Epithelial cell of proximal tubule (primary cell): ENCODE measurements at regions not wholly inside any gene's neighbourhood (a gene's known extent, or its start where the extent isn't known, plus 50 kb on each side); places are given as distances from the start of the nearest gene placed in this dataset.
A peak's percentile ranks its signal among the peaks of the same experiment; 100 is the strongest.

ENCODE experiments used
- DNase-seq: peaks from one replicate; pipeline ENCODE4 v3.0.0-alpha.2; 2011; ENCODE audit warnings: low read depth
- H3K4me3 ChIP-seq: 2 replicates; pipeline ENCODE4 v1.5.1; 2011; ENCODE audit warnings: low read depth, mild to moderate bottlenecking, low read length
- CTCF ChIP-seq: conservative IDR thresholded peaks from 2 replicates; pipeline ENCODE4 v1.5.1; 2012; ENCODE audit warnings: low read depth, mild to moderate bottlenecking, low read length

- H3K4me3 ChIP-seq = no peak overlapping the region
- DNase-seq = no peak
- no peak for TF ChIP-seq CTCF
These were observed 331.1 kb upstream of the NT5E start for GRCh38 chr6:85118652-85119235.

- TF ChIP-seq CTCF = peak; percentile 32
- DNase-seq = no peak
- no peak overlapping the region for H3K4me3 ChIP-seq
These were observed 331.6 kb upstream of the NT5E start for GRCh38 chr6:85118233-85118632.

DNA sequence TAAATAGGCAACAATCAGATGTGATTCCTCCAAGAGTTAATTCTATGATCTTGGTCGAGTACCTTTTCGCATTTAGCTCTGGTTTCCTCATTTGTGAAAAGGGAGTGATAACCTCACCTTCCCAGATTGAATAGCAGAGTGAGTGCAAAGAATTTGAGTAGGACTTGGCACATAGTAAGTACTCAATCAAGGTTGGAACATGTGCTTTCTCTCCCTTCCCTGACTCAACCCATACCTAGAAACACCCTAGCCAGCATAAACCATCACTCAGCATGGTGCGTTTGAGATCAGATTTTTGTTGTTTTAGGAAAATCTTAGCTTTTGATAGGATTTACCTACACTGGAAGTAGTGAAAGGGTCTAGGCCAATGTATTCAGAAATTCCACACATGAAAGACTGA lies 333.4 kb upstream of the NT5E start:
- TF ChIP-seq CTCF = no peak
- no peak overlapping the region for H3K4me3 ChIP-seq
- DNase-seq = no peak

GRCh38 chr6:85115876-85116275 lies 334.0 kb upstream of the NT5E start:
- no peak for TF ChIP-seq CTCF
- no peak for DNase-seq
- no peak overlapping the region for H3K4me3 ChIP-seq

- H3K4me3 ChIP-seq = no peak overlapping the region
- DNase-seq = no peak
- TF ChIP-seq CTCF = no peak
These were observed 334.5 kb upstream of the NT5E start for GRCh38 chr6:85115376-85115775.

DNA sequence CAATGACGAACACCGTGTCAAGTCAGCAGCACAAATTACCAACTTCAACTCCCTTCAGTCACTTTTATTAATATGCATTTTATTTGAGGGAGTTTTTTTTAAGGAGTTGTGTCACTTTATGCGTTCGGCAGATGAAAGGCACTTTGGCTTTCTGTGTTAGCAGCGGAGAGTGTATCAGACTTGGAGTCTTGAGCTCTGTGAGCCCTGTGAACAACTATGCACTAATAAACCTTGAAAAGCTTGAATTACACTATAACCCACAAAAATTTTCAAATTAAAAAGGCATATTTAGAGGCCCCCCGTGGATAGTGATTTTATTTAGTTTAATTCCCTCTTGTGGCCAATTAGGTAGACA lies 335.3 kb upstream of the NT5E start:
- no peak for TF ChIP-seq CTCF
- H3K4me3 ChIP-seq = no peak overlapping the region
- no peak for DNase-seq

GRCh38 chr6:85113934-85114580 lies 335.8 kb upstream of the NT5E start:
- H3K4me3 ChIP-seq = no peak overlapping the region
- TF ChIP-seq CTCF = no peak
- no peak for DNase-seq
